ENCODE measurements at regions not wholly inside any gene's neighbourhood (a gene's known extent, or its start where the extent isn't known, plus 50 kb on each side); places are given as distances from the start of the nearest gene placed in this dataset.

DNA sequence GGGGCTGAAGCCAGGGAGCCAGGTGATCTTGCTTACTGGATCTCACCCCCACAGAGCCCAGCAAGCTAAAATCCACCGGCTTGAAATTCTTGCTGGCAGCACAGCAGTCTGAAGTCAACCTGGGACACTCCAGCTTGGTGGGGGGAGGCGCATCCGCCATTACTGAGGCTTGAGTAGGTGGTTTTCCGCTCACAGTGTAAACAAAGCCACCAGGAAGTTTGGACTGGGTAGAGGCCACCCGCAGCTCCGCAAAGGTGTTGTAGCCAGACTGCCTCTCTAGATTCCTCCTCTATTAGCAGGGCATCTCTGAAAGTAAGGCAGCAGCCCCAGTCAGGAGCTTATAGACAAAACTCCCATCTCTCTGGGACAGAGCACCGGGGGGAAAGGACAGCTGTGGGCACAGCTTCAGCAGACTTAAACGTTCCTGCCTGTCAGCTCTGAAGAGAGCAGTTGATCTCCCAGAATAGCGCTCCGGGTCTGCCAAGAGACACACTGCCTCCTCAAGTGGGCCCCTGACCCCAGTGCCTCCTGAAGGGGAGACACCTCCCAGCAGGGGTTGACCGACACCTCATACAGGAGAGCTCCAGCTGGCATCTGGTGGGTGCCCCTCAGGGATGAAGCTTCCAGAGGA, 206.3 kb upstream of the KHDRBS2 start:
- 83 to 92% methylated on average over 7 to 11 of the region's 11 CpGs for WGBS, 2 donors
- H3K9me3 ChIP-seq, result no peaks in the 10 kb centered on the region
- no peak for DNase-seq
- no peak overlapping the region for H3K4me3 ChIP-seq
- no peak for TF ChIP-seq POLR2A (IDR thresholded peaks at IDR 0.05)
- TF ChIP-seq, protein P1, sequence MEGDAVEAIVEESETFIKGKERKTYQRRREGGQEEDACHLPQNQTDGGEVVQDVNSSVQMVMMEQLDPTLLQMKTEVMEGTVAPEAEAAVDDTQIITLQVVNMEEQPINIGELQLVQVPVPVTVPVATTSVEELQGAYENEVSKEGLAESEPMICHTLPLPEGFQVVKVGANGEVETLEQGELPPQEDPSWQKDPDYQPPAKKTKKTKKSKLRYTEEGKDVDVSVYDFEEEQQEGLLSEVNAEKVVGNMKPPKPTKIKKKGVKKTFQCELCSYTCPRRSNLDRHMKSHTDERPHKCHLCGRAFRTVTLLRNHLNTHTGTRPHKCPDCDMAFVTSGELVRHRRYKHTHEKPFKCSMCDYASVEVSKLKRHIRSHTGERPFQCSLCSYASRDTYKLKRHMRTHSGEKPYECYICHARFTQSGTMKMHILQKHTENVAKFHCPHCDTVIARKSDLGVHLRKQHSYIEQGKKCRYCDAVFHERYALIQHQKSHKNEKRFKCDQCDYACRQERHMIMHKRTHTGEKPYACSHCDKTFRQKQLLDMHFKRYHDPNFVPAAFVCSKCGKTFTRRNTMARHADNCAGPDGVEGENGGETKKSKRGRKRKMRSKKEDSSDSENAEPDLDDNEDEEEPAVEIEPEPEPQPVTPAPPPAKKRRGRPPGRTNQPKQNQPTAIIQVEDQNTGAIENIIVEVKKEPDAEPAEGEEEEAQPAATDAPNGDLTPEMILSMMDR (IDR thresholded peaks at IDR 0.05), result no peak
- H3K36me3 ChIP-seq (ENCODE audit: low read depth, missing control alignments), result no peaks in the 10 kb centered on the region
- H3K27me3 ChIP-seq, result no peaks in the 10 kb centered on the region
- H3K27ac ChIP-seq, result no peak overlapping the region
- H3K4me1 ChIP-seq, result no peaks in the 10 kb centered on the region
- intact Hi-C loops (cut with DNase I; ENCODE audit: low total_unique reads), result no loop called here

DNA sequence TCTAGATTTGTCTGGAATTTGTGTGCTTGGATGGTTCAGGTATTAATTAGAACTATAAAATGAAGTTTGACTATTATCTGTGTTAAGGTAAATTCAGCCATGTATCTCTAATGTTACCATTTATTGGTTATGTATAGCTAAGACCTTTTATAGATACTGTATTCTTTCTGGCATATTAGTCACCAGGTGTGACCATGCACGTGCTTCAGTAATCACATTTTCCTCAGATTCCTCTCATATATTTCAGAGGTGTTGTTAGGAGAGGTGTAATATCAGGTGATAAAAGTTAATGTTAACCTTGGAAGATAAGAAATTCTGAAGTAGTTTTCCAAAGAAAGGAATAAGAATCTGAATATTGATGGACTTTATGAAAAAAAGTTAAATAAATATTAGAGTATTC, 194.5 kb upstream of the KHDRBS2 start:
- DNase-seq, result no peak
- WGBS, 2 donors, result 82 to 83% methylated on average over 1 of the region's 1 CpG
- no peaks in the 10 kb centered on the region for H3K4me1 ChIP-seq
- intact Hi-C loops (cut with DNase I; ENCODE audit: low total_unique reads), result no loop called here
- no peaks in the 10 kb centered on the region for H3K9me3 ChIP-seq
- no peak overlapping the region for H3K4me3 ChIP-seq
- TF ChIP-seq POLR2A (IDR thresholded peaks at IDR 0.05), result no peak
- TF ChIP-seq, protein P1 (IDR thresholded peaks at IDR 0.05), result no peak
- no peaks in the 10 kb centered on the region for H3K27me3 ChIP-seq
- H3K27ac ChIP-seq, result no peak overlapping the region
- no peaks in the 10 kb centered on the region for H3K36me3 ChIP-seq (ENCODE audit: low read depth, missing control alignments)

DNA sequence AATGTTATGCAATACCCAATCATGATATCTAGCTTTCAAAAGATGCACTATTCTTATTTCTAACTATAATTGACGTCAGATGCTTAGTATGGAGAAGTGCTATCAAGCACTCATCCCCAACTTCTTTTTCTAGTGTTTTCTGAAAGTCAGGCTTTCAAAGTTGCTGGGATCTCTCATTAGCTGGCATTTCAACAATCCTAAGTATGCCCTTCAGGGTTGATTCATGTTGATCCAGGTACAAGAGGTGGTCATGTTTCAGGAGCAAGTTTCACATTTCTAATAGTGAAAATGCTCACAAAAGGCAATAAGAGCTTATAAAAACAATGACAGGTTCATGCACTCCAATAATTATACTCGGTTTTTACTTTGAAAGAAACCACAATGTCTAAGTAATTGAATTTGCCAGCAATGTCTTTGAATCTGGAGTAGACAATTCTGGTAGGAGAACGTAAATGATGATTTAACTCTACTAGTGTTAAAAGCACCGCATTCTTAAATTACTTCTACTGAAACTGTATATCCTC, 193.7 kb upstream of the KHDRBS2 start:
- no peak for DNase-seq
- intact Hi-C loops (cut with DNase I; ENCODE audit: low total_unique reads), result no loop called here

DNA sequence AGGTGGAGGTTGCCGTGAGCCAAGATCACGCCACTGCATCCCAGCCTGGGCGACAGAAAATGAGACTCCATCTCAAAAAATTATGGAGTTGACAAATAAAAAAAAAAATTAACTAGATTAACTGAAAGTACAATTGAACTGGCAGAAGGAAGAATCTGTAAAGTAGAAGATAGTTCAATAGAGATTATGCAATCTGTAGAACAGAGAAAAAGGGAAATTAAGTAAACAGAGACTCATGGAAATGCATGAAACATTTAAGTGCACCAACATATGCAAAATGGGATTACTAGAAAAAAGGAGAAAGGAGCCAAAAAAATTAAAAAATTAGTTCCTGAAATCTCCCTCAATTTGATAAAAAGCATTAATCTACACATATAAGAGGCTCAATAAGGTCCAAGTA, 188.8 kb upstream of the KHDRBS2 start:
- WGBS, 2 donors, result 89 to 95% methylated on average over 3 of the region's 3 CpGs
- intact Hi-C loops (cut with DNase I; ENCODE audit: low total_unique reads), result no loop called here

More for the DNA sequence above, 193.7 kb upstream of the KHDRBS2 start:
- Histone ChIP-seq H3K4me1 (no peaks in the 10 kb centered on the region), H3K9me3 (no peaks in the 10 kb centered on the region), H3K36me3 (ENCODE audit: low read depth, missing control alignments) (no peaks in the 10 kb centered on the region), H3K27me3 (no peaks in the 10 kb centered on the region), H3K27ac (no peak overlapping the region), H3K4me3 (no peak overlapping the region)
- 72 to 78% methylated on average over 4 of the region's 4 CpGs for WGBS, 2 donors
- no peak for TF ChIP-seq POLR2A (IDR thresholded peaks at IDR 0.05)

DNA sequence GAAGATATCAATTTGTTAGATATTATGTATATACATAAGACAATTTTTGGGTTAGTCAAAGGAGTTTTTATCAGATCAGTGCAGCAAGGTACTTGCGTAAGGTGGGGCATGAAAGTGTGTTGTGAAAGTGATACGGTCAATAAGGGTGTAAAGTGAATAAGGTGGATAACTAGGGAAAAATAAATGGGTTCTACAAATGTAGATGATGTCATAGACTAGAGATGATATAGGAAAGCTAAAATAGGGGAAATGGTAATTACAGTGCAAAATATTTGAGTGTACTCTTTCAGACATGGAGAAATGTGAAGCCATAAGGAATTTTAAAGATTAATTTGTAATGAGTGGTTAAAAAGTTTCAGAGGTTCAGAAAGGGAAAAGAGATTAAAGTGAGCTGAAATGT, 180.6 kb upstream of the KHDRBS2 start:
- Histone ChIP-seq H3K9me3 (no peaks in the 10 kb centered on the region), H3K36me3 (ENCODE audit: low read depth, missing control alignments) (no peaks in the 10 kb centered on the region), H3K27me3 (no peaks in the 10 kb centered on the region), H3K4me1 (no peaks in the 10 kb centered on the region), H3K27ac (no peak overlapping the region), H3K4me3 (no peak overlapping the region)
- no peak for TF ChIP-seq POLR2A (IDR thresholded peaks at IDR 0.05)
- TF ChIP-seq, protein P1 (IDR thresholded peaks at IDR 0.05), result no peak
- WGBS, 2 donors, result 43 to 94% methylated on average over 2 of the region's 2 CpGs
- DNase-seq, result no peak
- intact Hi-C loops (cut with DNase I; ENCODE audit: low total_unique reads), result no loop called here

More for the DNA sequence above, 188.8 kb upstream of the KHDRBS2 start:
- Histone ChIP-seq H3K4me3 (no peak overlapping the region), H3K4me1 (no peaks in the 10 kb centered on the region), H3K36me3 (ENCODE audit: low read depth, missing control alignments) (no peaks in the 10 kb centered on the region), H3K9me3 (no peaks in the 10 kb centered on the region), H3K27me3 (no peaks in the 10 kb centered on the region), H3K27ac (no peak overlapping the region)
- DNase-seq, result no peak
- TF ChIP-seq, protein P1 (IDR thresholded peaks at IDR 0.05), result no peak
- TF ChIP-seq POLR2A (IDR thresholded peaks at IDR 0.05), result no peak
